ENCODE measurements at regions not wholly inside any gene's neighbourhood (a gene's known extent, or its start where the extent isn't known, plus 50 kb on each side); places are given as distances from the start of the nearest gene placed in this dataset.

DNA sequence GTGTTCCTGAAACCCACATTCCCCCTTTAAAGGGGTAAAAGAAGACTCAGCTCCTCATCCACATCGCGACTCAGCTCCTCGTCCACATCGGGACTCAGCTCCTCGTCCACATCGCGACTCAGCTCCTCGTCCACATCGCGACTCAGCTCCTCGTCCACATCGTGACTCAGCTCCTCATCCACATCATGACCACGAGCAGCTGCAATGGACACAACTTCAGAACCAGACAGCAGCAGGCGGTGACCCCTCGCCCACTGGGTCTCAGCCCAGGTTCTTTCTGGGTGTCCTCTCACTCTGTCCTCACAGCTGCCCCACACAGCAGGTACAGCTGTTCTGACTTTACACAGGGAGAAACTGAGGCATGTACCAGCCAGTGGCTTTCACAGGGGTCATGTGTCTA, 163.5 kb upstream of the SALL3 start:
- H3K36me3 Mint-ChIP-seq (ENCODE audit: low read depth), result no peaks in the 10 kb centered on the region
- no peak overlapping the region for H3K27ac Mint-ChIP-seq
- TF ChIP-seq, protein P1, sequence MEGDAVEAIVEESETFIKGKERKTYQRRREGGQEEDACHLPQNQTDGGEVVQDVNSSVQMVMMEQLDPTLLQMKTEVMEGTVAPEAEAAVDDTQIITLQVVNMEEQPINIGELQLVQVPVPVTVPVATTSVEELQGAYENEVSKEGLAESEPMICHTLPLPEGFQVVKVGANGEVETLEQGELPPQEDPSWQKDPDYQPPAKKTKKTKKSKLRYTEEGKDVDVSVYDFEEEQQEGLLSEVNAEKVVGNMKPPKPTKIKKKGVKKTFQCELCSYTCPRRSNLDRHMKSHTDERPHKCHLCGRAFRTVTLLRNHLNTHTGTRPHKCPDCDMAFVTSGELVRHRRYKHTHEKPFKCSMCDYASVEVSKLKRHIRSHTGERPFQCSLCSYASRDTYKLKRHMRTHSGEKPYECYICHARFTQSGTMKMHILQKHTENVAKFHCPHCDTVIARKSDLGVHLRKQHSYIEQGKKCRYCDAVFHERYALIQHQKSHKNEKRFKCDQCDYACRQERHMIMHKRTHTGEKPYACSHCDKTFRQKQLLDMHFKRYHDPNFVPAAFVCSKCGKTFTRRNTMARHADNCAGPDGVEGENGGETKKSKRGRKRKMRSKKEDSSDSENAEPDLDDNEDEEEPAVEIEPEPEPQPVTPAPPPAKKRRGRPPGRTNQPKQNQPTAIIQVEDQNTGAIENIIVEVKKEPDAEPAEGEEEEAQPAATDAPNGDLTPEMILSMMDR (IDR thresholded peaks at IDR 0.05), result no peak
- H3K9me3 Mint-ChIP-seq, result no peaks in the 10 kb centered on the region
- DNase-seq, result no peak
- H3K27me3 Mint-ChIP-seq (ENCODE audit: low read depth, poor library complexity), result peaks cover 5% of the 10 kb centered on the region
- no peak overlapping the region for H3K4me3 Mint-ChIP-seq
- peaks cover 56% of the 10 kb centered on the region for H3K4me1 Mint-ChIP-seq

- no peak for DNase-seq
- no peaks in the 10 kb centered on the region for H3K9me3 Mint-ChIP-seq
- H3K4me1 Mint-ChIP-seq, result peaks cover 59% of the 10 kb centered on the region
- no peak overlapping the region for H3K27ac Mint-ChIP-seq
- H3K27me3 Mint-ChIP-seq (ENCODE audit: low read depth, poor library complexity), result peaks cover 5% of the 10 kb centered on the region
- no peak overlapping the region for H3K4me3 Mint-ChIP-seq
- TF ChIP-seq, protein P1 (IDR thresholded peaks at IDR 0.05), result no peak
- no peaks in the 10 kb centered on the region for H3K36me3 Mint-ChIP-seq (ENCODE audit: low read depth)
These were observed 162.7 kb upstream of the SALL3 start for GRCh38 chr18:78816916-78817315.

DNA sequence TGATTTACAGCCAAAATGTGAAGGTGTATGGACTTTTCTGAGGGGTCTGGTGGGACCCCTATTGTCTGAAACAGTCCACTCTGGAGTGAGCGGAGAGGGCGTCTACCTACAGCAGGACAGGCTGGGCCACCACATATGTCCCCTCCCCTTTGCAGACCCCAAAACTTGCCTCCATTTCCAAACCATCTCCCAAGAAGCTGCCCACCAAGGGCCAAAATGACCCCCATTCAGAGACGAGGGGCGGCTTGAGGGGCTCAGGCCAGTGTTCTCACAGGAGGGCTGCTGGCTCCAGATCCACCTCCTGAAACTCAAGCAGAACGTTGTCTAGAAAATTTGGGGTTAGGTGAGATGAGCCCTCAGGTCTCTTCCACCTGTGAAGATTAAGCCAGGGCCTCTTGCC, 161.1 kb upstream of the SALL3 start:
- TF ChIP-seq, protein P1 (IDR thresholded peaks at IDR 0.05), result no peak
- H3K9me3 Mint-ChIP-seq, result peaks cover 7% of the 10 kb centered on the region
- H3K4me3 Mint-ChIP-seq, result no peak overlapping the region
- H3K27me3 Mint-ChIP-seq (ENCODE audit: low read depth, poor library complexity), result peaks cover 5% of the 10 kb centered on the region
- H3K27ac Mint-ChIP-seq, result no peak overlapping the region
- H3K36me3 Mint-ChIP-seq (ENCODE audit: low read depth), result no peaks in the 10 kb centered on the region
- H3K4me1 Mint-ChIP-seq, result peaks cover 57% of the 10 kb centered on the region
- no peak for DNase-seq

- peaks cover 5% of the 10 kb centered on the region for H3K27me3 Mint-ChIP-seq (ENCODE audit: low read depth, poor library complexity)
These were observed 160.7 kb upstream of the SALL3 start for GRCh38 chr18:78818961-78819360.

DNA sequence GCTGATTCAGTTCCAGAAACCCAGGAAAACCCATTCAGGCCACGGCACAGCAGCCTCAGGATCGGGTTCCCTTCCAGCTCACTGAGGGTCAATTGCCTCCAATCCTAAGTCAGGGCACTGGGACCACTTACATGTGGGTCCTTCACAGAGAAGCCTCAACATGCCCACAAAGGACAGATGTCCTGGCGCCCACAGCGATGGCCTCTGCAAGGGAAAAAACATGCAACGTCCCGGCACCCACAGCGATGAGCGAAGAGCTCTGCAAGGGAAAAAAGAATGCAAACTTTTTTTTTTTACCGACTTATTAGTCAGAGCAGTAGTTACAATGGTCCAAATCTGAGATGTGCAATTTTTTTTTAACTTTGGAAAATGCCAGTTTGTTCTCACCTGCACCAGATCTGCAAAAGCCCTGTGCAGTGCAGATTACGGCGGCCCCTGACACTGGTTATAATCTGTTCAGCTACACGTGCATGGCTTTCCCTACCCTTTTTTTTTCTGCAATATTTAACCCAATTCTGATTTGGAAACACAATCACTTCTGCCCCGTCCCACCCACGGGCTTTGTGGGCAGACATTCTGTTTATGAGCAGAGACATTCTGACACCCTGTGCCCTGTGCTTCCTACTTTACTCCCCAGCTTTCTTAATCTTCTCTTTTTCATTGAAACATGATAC, 159.3 kb upstream of the SALL3 start:
- H3K27ac Mint-ChIP-seq, result no peak overlapping the region
- H3K27me3 Mint-ChIP-seq (ENCODE audit: low read depth, poor library complexity), result peaks cover 1% of the 10 kb centered on the region
- no peaks in the 10 kb centered on the region for H3K36me3 Mint-ChIP-seq (ENCODE audit: low read depth)
- TF ChIP-seq, protein P1 (IDR thresholded peaks at IDR 0.05), result no peak
- no peak for DNase-seq
- H3K4me1 Mint-ChIP-seq, result peaks cover 49% of the 10 kb centered on the region
- peaks cover 8% of the 10 kb centered on the region for H3K9me3 Mint-ChIP-seq
- H3K4me3 Mint-ChIP-seq, result peak overlapping the region; percentile 23

More at GRCh38 chr18:78818961-78819360, 160.7 kb upstream of the SALL3 start:
- Mint-ChIP-seq H3K9me3 (peaks cover 8% of the 10 kb centered on the region), H3K36me3 (ENCODE audit: low read depth) (no peaks in the 10 kb centered on the region), H3K4me1 (peaks cover 52% of the 10 kb centered on the region), H3K4me3 (no peak overlapping the region), H3K27ac (no peak overlapping the region)
- DNase-seq, result no peak
- TF ChIP-seq, protein P1 (IDR thresholded peaks at IDR 0.05), result no peak

DNA sequence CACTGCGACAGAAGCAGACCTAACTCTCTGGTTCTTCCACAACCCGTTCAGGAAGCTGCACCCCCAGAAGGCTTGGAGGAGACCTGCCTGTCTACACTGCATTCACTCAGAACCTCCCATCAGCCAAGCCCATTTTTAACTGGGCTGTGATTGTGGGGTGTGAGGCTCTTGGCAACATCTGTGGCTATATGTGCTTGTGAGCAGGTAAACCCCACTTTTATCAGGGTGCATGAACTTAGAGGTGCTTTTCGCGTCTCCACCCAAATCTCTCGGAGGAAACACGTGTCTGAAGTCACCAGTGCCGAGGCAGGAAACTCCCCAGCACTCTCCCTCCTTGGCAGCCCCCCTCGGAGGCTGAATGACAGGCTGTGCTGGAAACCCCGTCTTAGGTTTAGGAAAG, 158.2 kb upstream of the SALL3 start:
- no peaks in the 10 kb centered on the region for H3K27me3 Mint-ChIP-seq (ENCODE audit: low read depth, poor library complexity)
- H3K36me3 Mint-ChIP-seq (ENCODE audit: low read depth), result no peaks in the 10 kb centered on the region
- H3K4me1 Mint-ChIP-seq, result peaks cover 55% of the 10 kb centered on the region
- TF ChIP-seq, protein P1 (IDR thresholded peaks at IDR 0.05), result no peak
- no peak overlapping the region for H3K27ac Mint-ChIP-seq
- no peak overlapping the region for H3K4me3 Mint-ChIP-seq
- DNase-seq, result no peak
- H3K9me3 Mint-ChIP-seq, result peaks cover 8% of the 10 kb centered on the region
